ENCODE measurements at regions not wholly inside any gene's neighbourhood (a gene's known extent, or its start where the extent isn't known, plus 50 kb on each side); places are given as distances from the start of the nearest gene placed in this dataset.
A peak's percentile ranks its signal among the peaks of the same experiment; 100 is the strongest.
"Not testable (repeated sequence)": the region's sequence is repeated elsewhere in the genome, so short reads cannot be mapped to it uniquely, and the experiment has no call there.

- DNase-seq = no peak
Observed at GRCh38 chr7:152594801-152595200, 81.1 kb downstream of the XRCC2 start.

GRCh38 chr7:152591976-152592375, 84.0 kb downstream of the XRCC2 start:
- DNase-seq = no peak

GRCh38 chr7:152590481-152590880, 85.5 kb downstream of the XRCC2 start:
- no peak for DNase-seq

GRCh38 chr7:152589821-152590220, 86.1 kb downstream of the XRCC2 start:
- not testable (repeated sequence) for DNase-seq

GRCh38 chr7:152588350-152588749, 87.6 kb downstream of the XRCC2 start:
- no peak for DNase-seq

- DNase-seq = no peak
Observed at GRCh38 chr7:152587366-152587765, 88.6 kb downstream of the XRCC2 start.

GRCh38 chr7:152583006-152583405, 92.9 kb downstream of the XRCC2 start:
- DNase-seq = no peak

GRCh38 chr7:152579070-152579469, 96.9 kb downstream of the XRCC2 start:
- DNase-seq = no peak

- no peak for DNase-seq
Observed at GRCh38 chr7:152577339-152577738, 98.6 kb downstream of the XRCC2 start.

GRCh38 chr7:152574892-152575548, 100.9 kb downstream of the XRCC2 start:
- peak; percentile 65 for DNase-seq

- DNase-seq = not testable (repeated sequence)
Observed at GRCh38 chr7:152573186-152573585, 102.8 kb downstream of the XRCC2 start.

- no peak for DNase-seq
Observed at GRCh38 chr7:152572101-152572500, 103.8 kb downstream of the XRCC2 start.

- DNase-seq = no peak
Observed at GRCh38 chr7:152571068-152571467, 104.9 kb downstream of the XRCC2 start.

- DNase-seq = no peak
Observed at GRCh38 chr7:152568972-152569371, 107.0 kb downstream of the XRCC2 start.

GRCh38 chr7:152565731-152566130, 110.2 kb downstream of the XRCC2 start:
- DNase-seq = no peak

GRCh38 chr7:152564656-152565250, 111.2 kb downstream of the XRCC2 start:
- no peak for DNase-seq

- no peak for DNase-seq
Observed at GRCh38 chr7:152556013-152556755, 119.8 kb downstream of the XRCC2 start.

- no peak for DNase-seq
Observed at GRCh38 chr7:152553671-152554317, 118.0 kb upstream of the KMT2C start.

GRCh38 chr7:152551304-152552036, 115.7 kb upstream of the KMT2C start:
- no peak for DNase-seq

- DNase-seq = no peak
Observed at GRCh38 chr7:152544971-152545619, 109.3 kb upstream of the KMT2C start.

- no peak for DNase-seq
Observed at GRCh38 chr7:152544481-152544927, 108.7 kb upstream of the KMT2C start.

GRCh38 chr7:152543799-152544198, 108.0 kb upstream of the KMT2C start:
- DNase-seq = no peak

Measured in tongue (tissue), 1 donor.